Ramos (cell line): ENCODE measurements at regions not wholly inside any gene's neighbourhood (a gene's known extent, or its start where the extent isn't known, plus 50 kb on each side); places are given as distances from the start of the nearest gene placed in this dataset.
"Not testable (repeated sequence)": the region's sequence is repeated elsewhere in the genome, so short reads cannot be mapped to it uniquely, and the experiment has no call there.

Experiments
- in situ Hi-C: fragments of 300-500 bp; cut with MboI; formaldehyde crosslinking; loops from one replicate; pipeline ENCODE4 v1.14.3; 2022; ENCODE audit warnings: low sequenced_read_pairs; ENCODE audit not compliant: unreplicated experiment

GRCh38 chr13:44308352-44308751 is 65.3 kb upstream of the SERP2 start:
- in situ Hi-C loops: no loop called here

GRCh38 chr13:44309794-44310757 is 63.5 kb upstream of the SERP2 start:
- in situ Hi-C loops: no loop called here

GRCh38 chr13:44311011-44311780 is 62.4 kb upstream of the SERP2 start:
- in situ Hi-C loops: no loop called here

- in situ Hi-C loops: no loop called here
These were observed 61.5 kb upstream of the SERP2 start for GRCh38 chr13:44312131-44312530.

- in situ Hi-C loops: no loop called here
These were observed 60.6 kb upstream of the SERP2 start for GRCh38 chr13:44312834-44313551.

- in situ Hi-C loops: no loop called here
These were observed 60.0 kb upstream of the SERP2 start for GRCh38 chr13:44313674-44314073.

GRCh38 chr13:44314160-44314559 is 59.5 kb upstream of the SERP2 start:
- in situ Hi-C loops: not testable (repeated sequence)

GRCh38 chr13:44317752-44318151 is 55.9 kb upstream of the SERP2 start:
- in situ Hi-C loops: no loop called here

GRCh38 chr13:44318161-44318560 is 55.5 kb upstream of the SERP2 start:
- in situ Hi-C loops: no loop called here

- in situ Hi-C loops: no loop called here
These were observed 53.0 kb upstream of the SERP2 start for GRCh38 chr13:44320611-44321010.

- in situ Hi-C loops: no loop called here
These were observed 51.7 kb upstream of the SERP2 start for GRCh38 chr13:44321961-44322360.

- in situ Hi-C loops: no loop called here
These were observed 50.7 kb upstream of the SERP2 start for GRCh38 chr13:44322928-44323327.

GRCh38 chr13:44323754-44324153 is 49.9 kb upstream of the SERP2 start:
- in situ Hi-C loops: no loop called here
